Activated T-cell treated with anti-CD3 and anti-CD28 coated beads, Interleukin-2, amount 50 U/mL, for 24 hours (primary cell): ENCODE measurements at regions not wholly inside any gene's neighbourhood (a gene's known extent, or its start where the extent isn't known, plus 50 kb on each side); places are given as distances from the start of the nearest gene placed in this dataset.

ENCODE experiments used
- DNase-seq: peaks from one replicate; pipeline ENCODE4 v3.0.0-alpha.2; 2020
- H3K27ac Mint-ChIP-seq: 2 replicates; pipeline ENCODE4 v1.8.0; 2020; ENCODE audit warnings: mild to moderate bottlenecking, mixed read lengths
- H3K27me3 Mint-ChIP-seq: 2 replicates; pipeline ENCODE4 v1.8.0; 2020; ENCODE audit warnings: mixed read lengths
- H3K36me3 Mint-ChIP-seq: 2 replicates; pipeline ENCODE4 v1.8.0; 2020; ENCODE audit warnings: low read depth, mixed read lengths
- H3K4me1 Mint-ChIP-seq: 2 replicates; pipeline ENCODE4 v1.8.0; 2020; ENCODE audit warnings: low read depth, mixed read lengths
- H3K4me3 Mint-ChIP-seq: 2 replicates; pipeline ENCODE4 v1.8.0; 2020; ENCODE audit warnings: mild to moderate bottlenecking, moderate library complexity, mixed read lengths
- H3K9me3 Mint-ChIP-seq: 2 replicates; pipeline ENCODE4 v1.8.0; 2020; ENCODE audit warnings: mixed read lengths

- Mint-ChIP-seq H3K4me1 (no peaks in the 10 kb centered on the region), H3K27ac (no peak overlapping the region), H3K4me3 (no peak overlapping the region), H3K36me3 (no peaks in the 10 kb centered on the region), H3K27me3 (peaks cover 15% of the 10 kb centered on the region), H3K9me3 (no peaks in the 10 kb centered on the region)
- DNase-seq, result no peak
These were observed 164.1 kb upstream of the PELI2 start for GRCh38 chr14:55954108-55954507.

- Mint-ChIP-seq H3K36me3 (no peaks in the 10 kb centered on the region), H3K27me3 (peaks cover 14% of the 10 kb centered on the region), H3K27ac (no peak overlapping the region), H3K4me1 (no peaks in the 10 kb centered on the region), H3K4me3 (no peak overlapping the region), H3K9me3 (no peaks in the 10 kb centered on the region)
- no peak for DNase-seq
These were observed 163.0 kb upstream of the PELI2 start for GRCh38 chr14:55955175-55955574.

- no peak for DNase-seq
- Mint-ChIP-seq H3K4me3 (no peak overlapping the region), H3K36me3 (no peaks in the 10 kb centered on the region), H3K9me3 (no peaks in the 10 kb centered on the region), H3K27me3 (peaks cover 12% of the 10 kb centered on the region), H3K27ac (no peak overlapping the region), H3K4me1 (no peaks in the 10 kb centered on the region)
These were observed 160.3 kb upstream of the PELI2 start for GRCh38 chr14:55957950-55958349.

- H3K27me3 Mint-ChIP-seq, result peaks cover 3% of the 10 kb centered on the region
- no peaks in the 10 kb centered on the region for H3K4me1 Mint-ChIP-seq
- no peak overlapping the region for H3K27ac Mint-ChIP-seq
- no peak overlapping the region for H3K4me3 Mint-ChIP-seq
- DNase-seq, result no peak
- no peaks in the 10 kb centered on the region for H3K9me3 Mint-ChIP-seq
- H3K36me3 Mint-ChIP-seq, result no peaks in the 10 kb centered on the region
These were observed 154.9 kb upstream of the PELI2 start for GRCh38 chr14:55963295-55963694.

- H3K4me1 Mint-ChIP-seq, result no peaks in the 10 kb centered on the region
- no peak overlapping the region for H3K27ac Mint-ChIP-seq
- H3K27me3 Mint-ChIP-seq, result peaks cover 3% of the 10 kb centered on the region
- H3K36me3 Mint-ChIP-seq, result no peaks in the 10 kb centered on the region
- H3K9me3 Mint-ChIP-seq, result no peaks in the 10 kb centered on the region
- no peak for DNase-seq
- no peak overlapping the region for H3K4me3 Mint-ChIP-seq
These were observed 154.1 kb upstream of the PELI2 start for GRCh38 chr14:55964091-55964490.

GRCh38 chr14:55964821-55965220, 153.4 kb upstream of the PELI2 start:
- H3K4me1 Mint-ChIP-seq, result no peaks in the 10 kb centered on the region
- no peak for DNase-seq
- H3K27ac Mint-ChIP-seq, result no peak overlapping the region
- no peak overlapping the region for H3K4me3 Mint-ChIP-seq
- no peaks in the 10 kb centered on the region for H3K9me3 Mint-ChIP-seq
- no peaks in the 10 kb centered on the region for H3K36me3 Mint-ChIP-seq
- peaks cover 3% of the 10 kb centered on the region for H3K27me3 Mint-ChIP-seq

GRCh38 chr14:55965851-55966250, 152.4 kb upstream of the PELI2 start:
- Mint-ChIP-seq H3K4me3 (no peak overlapping the region), H3K9me3 (no peaks in the 10 kb centered on the region), H3K27me3 (peaks cover 6% of the 10 kb centered on the region), H3K27ac (peak overlapping the region; percentile 3), H3K4me1 (no peaks in the 10 kb centered on the region), H3K36me3 (no peaks in the 10 kb centered on the region)
- no peak for DNase-seq

GRCh38 chr14:55968741-55969140, 149.5 kb upstream of the PELI2 start:
- Mint-ChIP-seq H3K36me3 (no peaks in the 10 kb centered on the region), H3K4me3 (no peak overlapping the region), H3K4me1 (no peaks in the 10 kb centered on the region), H3K27ac (no peak overlapping the region), H3K27me3 (peaks cover 11% of the 10 kb centered on the region), H3K9me3 (no peaks in the 10 kb centered on the region)
- no peak for DNase-seq

GRCh38 chr14:55973285-55973800, 144.9 kb upstream of the PELI2 start:
- Mint-ChIP-seq H3K27ac (no peak overlapping the region), H3K9me3 (no peaks in the 10 kb centered on the region), H3K36me3 (no peaks in the 10 kb centered on the region), H3K4me1 (no peaks in the 10 kb centered on the region), H3K4me3 (no peak overlapping the region), H3K27me3 (peaks cover 9% of the 10 kb centered on the region)
- DNase-seq, result no peak

- Mint-ChIP-seq H3K27ac (no peak overlapping the region), H3K36me3 (no peaks in the 10 kb centered on the region), H3K9me3 (no peaks in the 10 kb centered on the region), H3K27me3 (peaks cover 9% of the 10 kb centered on the region), H3K4me1 (no peaks in the 10 kb centered on the region), H3K4me3 (no peak overlapping the region)
- no peak for DNase-seq
These were observed 144.1 kb upstream of the PELI2 start for GRCh38 chr14:55973911-55974630.

- no peak overlapping the region for H3K27ac Mint-ChIP-seq
- no peaks in the 10 kb centered on the region for H3K9me3 Mint-ChIP-seq
- H3K36me3 Mint-ChIP-seq, result no peaks in the 10 kb centered on the region
- peaks cover 9% of the 10 kb centered on the region for H3K27me3 Mint-ChIP-seq
- H3K4me3 Mint-ChIP-seq, result no peak overlapping the region
- H3K4me1 Mint-ChIP-seq, result peaks cover 3% of the 10 kb centered on the region
- no peak for DNase-seq
These were observed 142.8 kb upstream of the PELI2 start for GRCh38 chr14:55975281-55975910.

GRCh38 chr14:55976219-55976618, 142.0 kb upstream of the PELI2 start:
- no peak for DNase-seq
- Mint-ChIP-seq H3K4me3 (no peak overlapping the region), H3K27me3 (peaks cover 2% of the 10 kb centered on the region), H3K36me3 (no peaks in the 10 kb centered on the region), H3K4me1 (peaks cover 10% of the 10 kb centered on the region), H3K27ac (no peak overlapping the region), H3K9me3 (no peaks in the 10 kb centered on the region)

- Mint-ChIP-seq H3K36me3 (no peaks in the 10 kb centered on the region), H3K4me3 (no peak overlapping the region), H3K27me3 (no peaks in the 10 kb centered on the region), H3K27ac (no peak overlapping the region), H3K9me3 (no peaks in the 10 kb centered on the region), H3K4me1 (peaks cover 14% of the 10 kb centered on the region)
- DNase-seq, result no peak
These were observed 141.6 kb upstream of the PELI2 start for GRCh38 chr14:55976655-55977054.

GRCh38 chr14:55977392-55978150, 140.6 kb upstream of the PELI2 start:
- Mint-ChIP-seq H3K27ac (no peak overlapping the region), H3K36me3 (no peaks in the 10 kb centered on the region), H3K27me3 (peaks cover 2% of the 10 kb centered on the region), H3K4me1 (peaks cover 14% of the 10 kb centered on the region), H3K4me3 (no peak overlapping the region), H3K9me3 (no peaks in the 10 kb centered on the region)
- DNase-seq, result no peak

- Mint-ChIP-seq H3K4me3 (no peak overlapping the region), H3K36me3 (no peaks in the 10 kb centered on the region), H3K27me3 (peaks cover 16% of the 10 kb centered on the region), H3K27ac (no peak overlapping the region), H3K9me3 (no peaks in the 10 kb centered on the region), H3K4me1 (peaks cover 14% of the 10 kb centered on the region)
- no peak for DNase-seq
These were observed 139.1 kb upstream of the PELI2 start for GRCh38 chr14:55979096-55979495.
